Gastrocnemius medialis (tissue), 4 donors: ENCODE measurements at regions not wholly inside any gene's neighbourhood (a gene's known extent, or its start where the extent isn't known, plus 50 kb on each side); places are given as distances from the start of the nearest gene placed in this dataset.

Experiments
- ATAC-seq, 2 donors: fragments of 150-250 bp; one replicate each; pipeline ENCODE4 v1.9.1; 2016
- DNase-seq, 2 donors: peaks; one replicate each; pipeline ENCODE4 v3.0.0-alpha.2; 2019
- H3K27ac ChIP-seq, 4 donors: fragments of 200-600 bp; sonication (generic); 1 replicate in 1 of 4; 2 replicates in 3 of 4; pipeline ENCODE4 v1.5.1; 2016 to 2018; ENCODE audit warnings: mild to moderate bottlenecking in 2 of 4, moderate library complexity in 1 of 4
- H3K27me3 ChIP-seq, 3 donors: fragments of 200-600 bp; sonication (generic) in 2 of 3; 1 replicate in 1 of 3; 2 replicates in 2 of 3; pipeline versions ENCODE4 v1.5.1 to v1.6.0; 2016 to 2019; ENCODE audit warnings: mild to moderate bottlenecking in 1 of 3, moderate library complexity in 1 of 3
- H3K36me3 ChIP-seq, 2 donors: fragments of 200-600 bp; sonication (generic) in 1 of 2; one replicate each; pipeline ENCODE4 v1.5.1; 2017 to 2018
- H3K4me1 ChIP-seq, 2 donors: fragments of 200-600 bp; sonication (generic) in 1 of 2; one replicate each; pipeline ENCODE4 v1.5.1; 2016 to 2017; ENCODE audit warnings: mild to moderate bottlenecking in 2 of 2
- H3K4me3 ChIP-seq, 4 donors: fragments of 200-600 bp; sonication (generic) in 3 of 4; 1 replicate in 1 of 4; 2 replicates in 3 of 4; pipeline ENCODE4 v1.5.1; 2016 to 2019; ENCODE audit warnings: mild to moderate bottlenecking in 2 of 4
- H3K9me3 ChIP-seq, 3 donors: fragments of 200-600 bp; sonication (generic) in 2 of 3; 1 replicate in 1 of 3; 2 replicates in 2 of 3; pipeline ENCODE4 v1.5.1; 2016 to 2019
- CTCF ChIP-seq, 5 experiments: fragments of 450-650 bp in 3 of 5; fragments of 200-600 bp in 2 of 5; sonication (generic) in 2 of 5; IDR thresholded peaks in 4 of 5; conservative IDR thresholded peaks in 1 of 5; 1 replicate in 4 of 5; 2 replicates in 1 of 5; pipeline ENCODE4 v1.5.1; 2016 to 2019; ENCODE audit warnings: antibody characterized with exemption in 5 of 5, mild to moderate bottlenecking in 3 of 5, moderate library complexity in 3 of 5
- POLR2A ChIP-seq, 2 donors: fragments of 450-650 bp; IDR thresholded peaks; one replicate each; pipeline ENCODE4 v1.6.1; 2017; ENCODE audit warnings: antibody characterized with exemption in 2 of 2, mild to moderate bottlenecking in 2 of 2, moderate library complexity in 2 of 2
- in situ Hi-C, 4 donors: fragments of 200-750 bp; cut with MboI; loops; one replicate each; pipeline versions ENCODE4 v1.15.0 to v1.8.0; 2017; ENCODE audit warnings: low sequenced_read_pairs in 4 of 4
- intact Hi-C: fragments of 100-400 bp; cut with DNase I; formaldehyde crosslinking; loops from one replicate; pipeline ENCODE4 v1.15.1; 2023; ENCODE audit warnings: low total_unique reads

DNA sequence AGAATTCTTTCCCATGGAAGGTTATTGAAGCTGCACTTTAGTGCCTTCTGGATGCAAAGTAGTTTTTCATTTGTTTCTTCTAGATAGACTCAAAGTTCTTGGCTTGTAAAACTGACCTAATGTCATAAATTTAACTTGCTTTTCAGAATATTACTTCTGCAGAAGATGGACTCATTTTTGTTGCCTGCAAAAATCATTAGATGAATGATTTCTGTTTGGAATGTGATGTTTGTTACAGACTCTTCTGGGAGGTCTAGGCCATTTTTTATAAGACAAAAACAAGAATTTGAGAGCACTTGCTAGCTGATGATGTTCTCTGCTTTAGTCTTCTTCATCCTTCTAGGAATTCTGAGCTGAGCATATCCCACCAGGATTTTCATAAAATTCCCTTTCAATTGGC lies 308.6 kb upstream of the GIMD1 start:
- intact Hi-C loops, result no loop called here

GRCh38 chr4:106676173-106676921 lies 307.8 kb upstream of the GIMD1 start:
- no peaks in the 10 kb centered on the region for H3K27me3 ChIP-seq
- DNase-seq, result no peak
- H3K9me3 ChIP-seq, result no peaks in the 10 kb centered on the region
- intact Hi-C loops (no loop called here), in situ Hi-C loops (no loop called here)
- H3K4me3 ChIP-seq, result no peak overlapping the region
- TF ChIP-seq POLR2A (IDR thresholded peaks at IDR 0.05) (no peak), CTCF (IDR thresholded peaks at IDR 0.05 in 4 of 5, conservative IDR thresholded peaks at IDR 0.05 in 1 of 5) (no peak)
- H3K27ac ChIP-seq, result no peak overlapping the region
- H3K36me3 ChIP-seq, result no peaks in the 10 kb centered on the region
- H3K4me1 ChIP-seq, result no peaks in the 10 kb centered on the region
- ATAC-seq, result no peak

More for the DNA sequence above, 308.6 kb upstream of the GIMD1 start:
- in situ Hi-C loops, result no loop called here
- DNase-seq, result no peak
- Histone ChIP-seq H3K9me3 (no peaks in the 10 kb centered on the region), H3K4me1 (no peaks in the 10 kb centered on the region), H3K36me3 (no peaks in the 10 kb centered on the region), H3K4me3 (no peak overlapping the region), H3K27ac (no peak overlapping the region), H3K27me3 (no peaks in the 10 kb centered on the region)
- no peak for ATAC-seq
- no peak for TF ChIP-seq CTCF (IDR thresholded peaks at IDR 0.05 in 4 of 5, conservative IDR thresholded peaks at IDR 0.05 in 1 of 5)
- TF ChIP-seq POLR2A (IDR thresholded peaks at IDR 0.05), result no peak

DNA sequence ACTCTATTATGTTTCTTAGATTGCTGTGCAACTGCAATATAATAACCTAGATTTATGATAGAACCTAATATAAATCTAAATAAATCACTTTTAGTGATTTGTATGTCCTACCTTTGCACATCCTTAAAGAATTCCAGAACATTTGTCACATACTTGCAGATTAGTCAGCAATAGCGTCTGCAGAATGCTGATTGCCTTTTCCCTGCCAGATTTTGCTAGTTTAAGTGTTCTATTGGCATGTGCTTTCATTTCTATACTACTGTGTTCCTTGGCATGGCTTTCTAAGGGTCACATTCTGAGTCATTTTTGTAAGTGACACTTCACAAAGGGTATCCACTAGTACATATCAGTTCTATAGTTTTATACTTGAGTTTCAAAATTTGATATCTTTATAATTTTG lies 303.1 kb upstream of the GIMD1 start:
- no peaks in the 10 kb centered on the region for H3K4me1 ChIP-seq
- no peak overlapping the region for H3K4me3 ChIP-seq
- no peaks in the 10 kb centered on the region for H3K36me3 ChIP-seq
- TF ChIP-seq CTCF (IDR thresholded peaks at IDR 0.05 in 4 of 5, conservative IDR thresholded peaks at IDR 0.05 in 1 of 5) (no peak), POLR2A (IDR thresholded peaks at IDR 0.05) (no peak)
- in situ Hi-C loops, result no loop called here
- no peak overlapping the region for H3K27ac ChIP-seq
- H3K9me3 ChIP-seq, result no peaks in the 10 kb centered on the region
- H3K27me3 ChIP-seq, result no peaks in the 10 kb centered on the region
- DNase-seq (no peak), ATAC-seq (no peak)
- intact Hi-C loops, result no loop called here

- Histone ChIP-seq H3K9me3 (no peaks in the 10 kb centered on the region), H3K27me3 (no peaks in the 10 kb centered on the region), H3K36me3 (no peaks in the 10 kb centered on the region), H3K27ac (no peak overlapping the region), H3K4me3 (no peak overlapping the region), H3K4me1 (no peaks in the 10 kb centered on the region)
- in situ Hi-C loops (no loop called here), intact Hi-C loops (no loop called here)
- no peak for DNase-seq
- ATAC-seq, result no peak
- no peak for TF ChIP-seq CTCF (IDR thresholded peaks at IDR 0.05 in 4 of 5, conservative IDR thresholded peaks at IDR 0.05 in 1 of 5)
- no peak for TF ChIP-seq POLR2A (IDR thresholded peaks at IDR 0.05)
Measured at GRCh38 chr4:106670976-106671375, 302.4 kb upstream of the GIMD1 start.

GRCh38 chr4:106659371-106659770 lies 290.8 kb upstream of the GIMD1 start:
- in situ Hi-C loops, result no loop called here
- ATAC-seq (no peak), DNase-seq (no peak)
- TF ChIP-seq CTCF (IDR thresholded peaks at IDR 0.05 in 4 of 5, conservative IDR thresholded peaks at IDR 0.05 in 1 of 5) (no peak), POLR2A (IDR thresholded peaks at IDR 0.05) (no peak)
- Histone ChIP-seq H3K27me3 (no peaks in the 10 kb centered on the region), H3K36me3 (no peaks in the 10 kb centered on the region), H3K9me3 (no peaks in the 10 kb centered on the region), H3K27ac (no peak overlapping the region), H3K4me1 (no peaks in the 10 kb centered on the region), H3K4me3 (no peak overlapping the region)
- intact Hi-C loops, result no loop called here
